ENCODE measurements at regions not wholly inside any gene's neighbourhood (a gene's known extent, or its start where the extent isn't known, plus 50 kb on each side); places are given as distances from the start of the nearest gene placed in this dataset.

DNA sequence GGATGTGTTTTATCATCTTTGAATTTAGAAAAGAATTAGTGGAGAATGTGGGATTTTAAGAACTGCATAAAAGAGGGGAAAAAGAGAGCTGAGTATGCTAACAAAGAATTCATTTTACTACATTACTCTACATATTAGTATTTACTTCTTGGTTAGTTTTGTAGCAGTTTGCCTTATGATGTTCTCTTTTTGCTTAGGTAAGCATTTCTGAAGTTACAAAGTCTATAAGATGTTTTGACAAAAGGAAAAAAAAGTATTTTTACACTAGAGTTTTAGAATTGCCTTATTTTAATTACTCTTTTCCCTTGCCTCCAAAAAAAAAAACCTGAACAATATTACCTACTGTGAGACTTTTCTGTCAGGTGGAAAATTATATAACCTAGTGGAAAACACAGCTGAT, 739.5 kb upstream of the SLC39A10 start:
- TF ChIP-seq, protein P1, sequence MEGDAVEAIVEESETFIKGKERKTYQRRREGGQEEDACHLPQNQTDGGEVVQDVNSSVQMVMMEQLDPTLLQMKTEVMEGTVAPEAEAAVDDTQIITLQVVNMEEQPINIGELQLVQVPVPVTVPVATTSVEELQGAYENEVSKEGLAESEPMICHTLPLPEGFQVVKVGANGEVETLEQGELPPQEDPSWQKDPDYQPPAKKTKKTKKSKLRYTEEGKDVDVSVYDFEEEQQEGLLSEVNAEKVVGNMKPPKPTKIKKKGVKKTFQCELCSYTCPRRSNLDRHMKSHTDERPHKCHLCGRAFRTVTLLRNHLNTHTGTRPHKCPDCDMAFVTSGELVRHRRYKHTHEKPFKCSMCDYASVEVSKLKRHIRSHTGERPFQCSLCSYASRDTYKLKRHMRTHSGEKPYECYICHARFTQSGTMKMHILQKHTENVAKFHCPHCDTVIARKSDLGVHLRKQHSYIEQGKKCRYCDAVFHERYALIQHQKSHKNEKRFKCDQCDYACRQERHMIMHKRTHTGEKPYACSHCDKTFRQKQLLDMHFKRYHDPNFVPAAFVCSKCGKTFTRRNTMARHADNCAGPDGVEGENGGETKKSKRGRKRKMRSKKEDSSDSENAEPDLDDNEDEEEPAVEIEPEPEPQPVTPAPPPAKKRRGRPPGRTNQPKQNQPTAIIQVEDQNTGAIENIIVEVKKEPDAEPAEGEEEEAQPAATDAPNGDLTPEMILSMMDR (IDR thresholded peaks at IDR 0.05) = no peak
- TF ChIP-seq POLR2A (IDR thresholded peaks at IDR 0.05) = no peak
